Fibroblast of mammary gland (primary cell): ENCODE measurements at regions not wholly inside any gene's neighbourhood (a gene's known extent, or its start where the extent isn't known, plus 50 kb on each side); places are given as distances from the start of the nearest gene placed in this dataset.

ENCODE experiments used
- DNase-seq: peaks from one replicate; pipeline ENCODE4 v3.0.0-alpha.2; 2010; ENCODE audit warnings: low read depth
- H3K4me3 ChIP-seq: 2 replicates; pipeline ENCODE4 v1.5.1; 2011; ENCODE audit warnings: low read depth, mild to moderate bottlenecking, low read length, moderate library complexity; ENCODE audit not compliant: control insufficient read depth
- TF ChIP-seq, protein P1 (sequence below): conservative IDR thresholded peaks from 2 replicates; pipeline ENCODE4 v1.5.1; 2011; ENCODE audit warnings: low read depth, low read length, inconsistent platforms; ENCODE audit not compliant: control insufficient read depth, insufficient read depth

- TF ChIP-seq, protein P1, sequence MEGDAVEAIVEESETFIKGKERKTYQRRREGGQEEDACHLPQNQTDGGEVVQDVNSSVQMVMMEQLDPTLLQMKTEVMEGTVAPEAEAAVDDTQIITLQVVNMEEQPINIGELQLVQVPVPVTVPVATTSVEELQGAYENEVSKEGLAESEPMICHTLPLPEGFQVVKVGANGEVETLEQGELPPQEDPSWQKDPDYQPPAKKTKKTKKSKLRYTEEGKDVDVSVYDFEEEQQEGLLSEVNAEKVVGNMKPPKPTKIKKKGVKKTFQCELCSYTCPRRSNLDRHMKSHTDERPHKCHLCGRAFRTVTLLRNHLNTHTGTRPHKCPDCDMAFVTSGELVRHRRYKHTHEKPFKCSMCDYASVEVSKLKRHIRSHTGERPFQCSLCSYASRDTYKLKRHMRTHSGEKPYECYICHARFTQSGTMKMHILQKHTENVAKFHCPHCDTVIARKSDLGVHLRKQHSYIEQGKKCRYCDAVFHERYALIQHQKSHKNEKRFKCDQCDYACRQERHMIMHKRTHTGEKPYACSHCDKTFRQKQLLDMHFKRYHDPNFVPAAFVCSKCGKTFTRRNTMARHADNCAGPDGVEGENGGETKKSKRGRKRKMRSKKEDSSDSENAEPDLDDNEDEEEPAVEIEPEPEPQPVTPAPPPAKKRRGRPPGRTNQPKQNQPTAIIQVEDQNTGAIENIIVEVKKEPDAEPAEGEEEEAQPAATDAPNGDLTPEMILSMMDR, result no peak
- DNase-seq, result no peak
- no peak overlapping the region for H3K4me3 ChIP-seq
These were observed 156.7 kb upstream of the PMEPA1 start for GRCh38 chr20:57866250-57867106.

DNA sequence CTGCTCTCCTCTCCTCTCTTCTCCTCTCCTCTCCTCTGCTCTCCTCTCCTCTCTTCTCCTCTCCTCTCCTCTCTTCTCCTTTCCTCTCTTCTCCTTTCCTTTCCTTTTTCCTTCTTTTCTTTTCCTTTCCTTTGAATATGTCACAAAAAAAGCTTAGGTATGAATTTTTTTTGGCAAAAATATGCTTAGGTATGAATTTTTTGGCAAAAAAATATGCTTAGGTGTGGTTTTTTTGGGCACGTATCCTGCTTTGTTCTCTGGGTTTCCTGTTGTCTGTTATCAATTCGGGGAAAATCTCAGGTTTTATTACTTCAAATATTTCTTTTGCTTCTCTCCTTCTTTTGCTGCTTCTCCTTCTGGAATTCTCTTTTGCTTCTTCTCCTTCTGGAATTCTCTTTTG lies 155.5 kb upstream of the PMEPA1 start:
- TF ChIP-seq, protein P1, result no peak
- DNase-seq, result no peak
- no peak overlapping the region for H3K4me3 ChIP-seq

DNA sequence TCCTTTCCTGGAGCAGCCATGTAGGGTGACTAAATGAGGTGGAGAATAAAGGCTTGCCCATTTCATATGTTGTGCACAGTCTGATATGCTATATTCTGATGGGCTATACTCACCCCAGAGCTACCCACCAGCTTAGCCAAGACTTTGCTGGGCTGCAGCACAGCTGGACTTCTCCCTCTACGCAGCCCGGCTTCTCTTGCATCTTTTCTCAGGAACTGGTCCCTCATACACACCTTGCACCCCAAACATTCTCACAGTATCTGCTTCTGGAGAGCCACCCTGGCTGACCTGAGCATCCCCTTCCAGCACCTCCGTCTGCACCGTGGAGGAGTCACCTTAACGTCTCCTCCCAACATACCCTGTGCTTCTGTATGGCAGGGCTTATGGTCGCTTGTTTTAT lies 150.8 kb upstream of the PMEPA1 start:
- no peak overlapping the region for H3K4me3 ChIP-seq
- TF ChIP-seq, protein P1, result no peak
- no peak for DNase-seq

DNA sequence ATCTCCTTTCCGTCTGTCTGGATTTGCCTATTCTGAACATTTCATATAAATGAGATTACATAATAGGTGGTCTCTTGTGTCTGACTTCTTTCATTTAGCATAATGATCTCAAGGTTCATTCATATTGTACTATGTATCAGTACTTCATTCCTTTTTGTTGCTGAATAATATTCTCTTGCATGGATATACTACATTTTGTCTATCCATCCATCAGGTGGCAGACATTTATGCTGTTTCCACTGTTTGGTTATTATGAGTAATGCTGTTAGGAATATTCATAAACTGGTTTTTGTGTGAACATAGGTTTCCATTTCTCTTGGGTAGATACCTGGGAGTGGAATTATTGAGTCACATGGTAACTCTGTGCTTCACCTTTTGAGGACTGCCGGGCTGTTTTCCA lies 148.2 kb upstream of the PMEPA1 start:
- TF ChIP-seq, protein P1, result no peak
- no peak overlapping the region for H3K4me3 ChIP-seq
- DNase-seq, result no peak

DNA sequence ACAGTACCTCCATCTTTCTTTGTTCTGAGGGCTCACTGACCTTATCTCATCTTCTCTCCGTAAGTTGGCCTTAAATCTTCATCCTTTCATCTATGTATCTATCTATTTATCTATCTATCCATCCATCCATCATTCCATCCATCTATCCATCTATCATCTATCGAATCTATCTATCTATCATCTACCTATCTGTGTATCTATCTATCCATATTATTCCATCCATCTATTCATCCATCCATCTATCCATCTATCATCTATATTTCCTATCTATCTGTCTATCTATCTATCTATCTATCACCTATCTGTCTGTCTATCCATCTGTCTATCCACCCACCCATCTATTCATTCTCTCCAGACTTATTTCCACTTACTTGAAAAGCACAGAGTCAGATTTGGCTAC lies 147.3 kb upstream of the PMEPA1 start:
- DNase-seq, result no peak
- TF ChIP-seq, protein P1, result no peak
- H3K4me3 ChIP-seq, result no peak overlapping the region

DNA sequence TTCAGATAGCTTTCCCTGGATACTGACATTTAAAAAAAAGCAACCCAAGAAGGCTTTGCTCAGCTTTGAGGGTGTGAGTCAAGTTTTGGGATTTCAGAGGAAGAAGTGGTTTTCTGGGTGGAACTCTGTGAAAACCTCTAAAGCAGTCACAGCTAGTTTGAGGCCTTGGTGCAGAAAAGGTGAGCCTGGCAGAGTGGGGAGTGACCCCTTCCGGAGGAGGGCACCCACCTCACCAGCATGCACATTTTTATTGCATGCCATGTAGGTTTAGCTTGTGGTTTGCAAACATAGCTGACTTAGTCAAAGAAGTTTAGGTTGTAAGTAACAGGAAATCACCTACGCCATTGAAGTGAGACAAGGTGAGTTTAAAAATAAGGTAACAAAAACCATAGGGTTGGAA lies 146.8 kb upstream of the PMEPA1 start:
- TF ChIP-seq, protein P1, result no peak
- H3K4me3 ChIP-seq, result no peak overlapping the region
- no peak for DNase-seq
